ENCODE measurements at regions not wholly inside any gene's neighbourhood (a gene's known extent, or its start where the extent isn't known, plus 50 kb on each side); places are given as distances from the start of the nearest gene placed in this dataset.
"Not testable (repeated sequence)": the region's sequence is repeated elsewhere in the genome, so short reads cannot be mapped to it uniquely, and the experiment has no call there.

- no peak for DNase-seq
Measured at GRCh38 chr15:39498629-39499028, 82.2 kb upstream of the THBS1 start.

- no peak for DNase-seq
Measured at GRCh38 chr15:39499042-39499441, 81.8 kb upstream of the THBS1 start.

- no peak for DNase-seq
Measured at GRCh38 chr15:39499681-39500080, 81.2 kb upstream of the THBS1 start.

GRCh38 chr15:39501366-39502081, 79.4 kb upstream of the THBS1 start:
- DNase-seq: no peak

- DNase-seq: no peak
Measured at GRCh38 chr15:39502082-39502447, 78.8 kb upstream of the THBS1 start.

GRCh38 chr15:39502611-39503195, 78.2 kb upstream of the THBS1 start:
- DNase-seq: no peak

GRCh38 chr15:39503526-39503925, 77.4 kb upstream of the THBS1 start:
- DNase-seq: no peak

GRCh38 chr15:39504808-39505207, 76.1 kb upstream of the THBS1 start:
- no peak for DNase-seq

- no peak for DNase-seq
Measured at GRCh38 chr15:39506146-39506545, 74.7 kb upstream of the THBS1 start.

GRCh38 chr15:39508536-39508935, 72.3 kb upstream of the THBS1 start:
- DNase-seq: no peak

GRCh38 chr15:39510001-39510701, 70.7 kb upstream of the THBS1 start:
- no peak for DNase-seq

GRCh38 chr15:39511000-39511915, 69.6 kb upstream of the THBS1 start:
- no peak for DNase-seq

GRCh38 chr15:39511916-39512260, 69.0 kb upstream of the THBS1 start:
- no peak for DNase-seq

- no peak for DNase-seq
Measured at GRCh38 chr15:39512643-39513042, 68.2 kb upstream of the THBS1 start.

- DNase-seq: no peak
Measured at GRCh38 chr15:39513936-39514335, 66.9 kb upstream of the THBS1 start.

GRCh38 chr15:39514933-39515332, 65.9 kb upstream of the THBS1 start:
- DNase-seq: no peak

- no peak for DNase-seq
Measured at GRCh38 chr15:39515765-39516164, 65.1 kb upstream of the THBS1 start.

GRCh38 chr15:39517122-39517855, 63.6 kb upstream of the THBS1 start:
- no peak for DNase-seq

GRCh38 chr15:39523968-39524367, 56.9 kb upstream of the THBS1 start:
- not testable (repeated sequence) for DNase-seq

- no peak for DNase-seq
Measured at GRCh38 chr15:39529457-39529856, 51.4 kb upstream of the THBS1 start.

- DNase-seq: no peak
Measured at GRCh38 chr15:39530480-39531342, 50.2 kb upstream of the THBS1 start.

Measured in activated naive CD4-positive, alpha-beta T cell treated with anti-CD3 and anti-CD28 coated beads, Interleukin-2, amount 50 U/mL, for 16 hours (primary cell).